ENCODE measurements at regions not wholly inside any gene's neighbourhood (a gene's known extent, or its start where the extent isn't known, plus 50 kb on each side); places are given as distances from the start of the nearest gene placed in this dataset.

DNA sequence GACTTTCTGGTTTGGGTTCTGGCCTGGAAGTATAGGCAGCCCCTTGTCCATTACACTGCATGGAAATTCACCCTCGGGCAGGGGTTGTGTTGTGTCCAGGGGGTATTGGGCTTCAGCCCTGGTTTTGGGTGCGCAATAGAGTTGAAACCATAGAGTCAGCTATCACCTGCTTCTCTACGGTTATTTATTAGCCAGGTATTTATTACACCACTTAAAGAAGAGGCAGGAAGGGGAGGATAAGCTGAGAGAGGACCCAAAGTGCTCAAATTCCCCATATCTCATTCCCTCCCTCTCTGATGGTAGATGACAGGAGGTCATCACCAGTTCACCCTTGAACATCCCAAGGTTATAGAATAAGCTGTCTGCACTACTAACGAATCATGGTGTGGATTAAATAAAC, 133.4 kb downstream of the HRH4 start:
- no peak for DNase-seq (ENCODE audit: low read depth)
- TF ChIP-seq, protein P1, sequence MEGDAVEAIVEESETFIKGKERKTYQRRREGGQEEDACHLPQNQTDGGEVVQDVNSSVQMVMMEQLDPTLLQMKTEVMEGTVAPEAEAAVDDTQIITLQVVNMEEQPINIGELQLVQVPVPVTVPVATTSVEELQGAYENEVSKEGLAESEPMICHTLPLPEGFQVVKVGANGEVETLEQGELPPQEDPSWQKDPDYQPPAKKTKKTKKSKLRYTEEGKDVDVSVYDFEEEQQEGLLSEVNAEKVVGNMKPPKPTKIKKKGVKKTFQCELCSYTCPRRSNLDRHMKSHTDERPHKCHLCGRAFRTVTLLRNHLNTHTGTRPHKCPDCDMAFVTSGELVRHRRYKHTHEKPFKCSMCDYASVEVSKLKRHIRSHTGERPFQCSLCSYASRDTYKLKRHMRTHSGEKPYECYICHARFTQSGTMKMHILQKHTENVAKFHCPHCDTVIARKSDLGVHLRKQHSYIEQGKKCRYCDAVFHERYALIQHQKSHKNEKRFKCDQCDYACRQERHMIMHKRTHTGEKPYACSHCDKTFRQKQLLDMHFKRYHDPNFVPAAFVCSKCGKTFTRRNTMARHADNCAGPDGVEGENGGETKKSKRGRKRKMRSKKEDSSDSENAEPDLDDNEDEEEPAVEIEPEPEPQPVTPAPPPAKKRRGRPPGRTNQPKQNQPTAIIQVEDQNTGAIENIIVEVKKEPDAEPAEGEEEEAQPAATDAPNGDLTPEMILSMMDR (conservative IDR thresholded peaks at IDR 0.05; ENCODE audit: control insufficient read depth, insufficient read depth, low read depth, low read length): no peak
- no peak overlapping the region for H3K4me3 ChIP-seq (ENCODE audit: control insufficient read depth, low read depth, low read length)

- DNase-seq (ENCODE audit: low read depth): no peak
- H3K4me3 ChIP-seq (ENCODE audit: control insufficient read depth, low read depth, low read length): no peak overlapping the region
- TF ChIP-seq, protein P1 (conservative IDR thresholded peaks at IDR 0.05; ENCODE audit: control insufficient read depth, insufficient read depth, low read depth, low read length): no peak
These were observed 135.2 kb downstream of the HRH4 start for GRCh38 chr18:24595561-24596031.

DNA sequence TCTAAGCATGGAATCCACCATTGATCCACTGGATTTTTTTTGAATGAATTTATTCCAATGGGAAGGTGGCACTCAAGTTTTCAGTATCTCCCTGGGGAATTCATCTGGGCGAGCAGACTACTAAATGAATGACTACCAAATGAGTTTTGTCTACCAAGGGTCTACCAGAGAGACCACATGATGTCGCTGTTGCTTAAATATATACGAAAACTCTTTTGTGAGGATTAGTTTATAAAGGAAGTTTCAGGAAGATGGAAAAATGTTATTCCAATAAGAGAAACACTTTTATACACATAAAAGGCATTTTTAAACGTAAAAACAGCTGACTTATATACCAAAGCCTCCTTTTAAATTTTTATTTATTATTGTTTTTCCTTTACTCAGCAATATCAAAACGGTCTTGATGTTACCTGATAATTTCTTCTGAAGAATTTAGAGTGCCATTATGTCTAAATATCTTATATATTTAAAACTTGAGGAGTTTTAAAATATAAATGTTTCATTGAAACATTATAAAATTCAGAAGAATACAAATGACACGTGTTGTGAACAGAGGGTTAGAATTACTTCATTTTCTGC, 139.7 kb downstream of the HRH4 start:
- H3K4me3 ChIP-seq (ENCODE audit: control insufficient read depth, low read depth, low read length): no peak overlapping the region
- peak; percentile 76 for DNase-seq (ENCODE audit: low read depth)
- TF ChIP-seq, protein P1 (conservative IDR thresholded peaks at IDR 0.05; ENCODE audit: control insufficient read depth, insufficient read depth, low read depth, low read length): peak; percentile 63

- H3K4me3 ChIP-seq (ENCODE audit: control insufficient read depth, low read depth, low read length): no peak overlapping the region
- TF ChIP-seq, protein P1 (conservative IDR thresholded peaks at IDR 0.05; ENCODE audit: control insufficient read depth, insufficient read depth, low read depth, low read length): no peak
- DNase-seq (ENCODE audit: low read depth): peak; percentile 1
These were observed 141.1 kb downstream of the HRH4 start for GRCh38 chr18:24601585-24601984.

- TF ChIP-seq, protein P1 (conservative IDR thresholded peaks at IDR 0.05; ENCODE audit: control insufficient read depth, insufficient read depth, low read depth, low read length): no peak
- DNase-seq (ENCODE audit: low read depth): no peak
- H3K4me3 ChIP-seq (ENCODE audit: control insufficient read depth, low read depth, low read length): no peak overlapping the region
These were observed 141.8 kb downstream of the HRH4 start for GRCh38 chr18:24602201-24602600.

- TF ChIP-seq, protein P1 (conservative IDR thresholded peaks at IDR 0.05; ENCODE audit: control insufficient read depth, insufficient read depth, low read depth, low read length): no peak
- no peak overlapping the region for H3K4me3 ChIP-seq (ENCODE audit: control insufficient read depth, low read depth, low read length)
- DNase-seq (ENCODE audit: low read depth): no peak
These were observed 142.7 kb downstream of the HRH4 start for GRCh38 chr18:24603151-24603550.

GRCh38 chr18:24605444-24605843, 145.0 kb downstream of the HRH4 start:
- DNase-seq (ENCODE audit: low read depth): no peak
- no peak overlapping the region for H3K4me3 ChIP-seq (ENCODE audit: control insufficient read depth, low read depth, low read length)
- TF ChIP-seq, protein P1 (conservative IDR thresholded peaks at IDR 0.05; ENCODE audit: control insufficient read depth, insufficient read depth, low read depth, low read length): no peak

Measured in fibroblast of mammary gland (primary cell).